Endodermal cell (in vitro differentiated cells): ENCODE measurements at regions not wholly inside any gene's neighbourhood (a gene's known extent, or its start where the extent isn't known, plus 50 kb on each side); places are given as distances from the start of the nearest gene placed in this dataset.

Experiments used
- DNase-seq: peaks from one replicate; pipeline ENCODE4 v3.0.0-alpha.2; 2017
- H3K27ac ChIP-seq: 2 replicates; pipeline ENCODE4 v1.5.1; 2013; ENCODE audit warnings: mild to moderate bottlenecking, low read depth, low read length, moderate library complexity
- H3K27me3 ChIP-seq: 2 replicates; pipeline ENCODE4 v1.6.1; 2013; ENCODE audit warnings: mild to moderate bottlenecking, low read length, moderate library complexity; ENCODE audit not compliant: insufficient read depth, control insufficient read depth, poor library complexity, severe bottlenecking
- H3K36me3 ChIP-seq: 2 replicates; pipeline ENCODE4 v1.7.0; 2013; ENCODE audit warnings: mild to moderate bottlenecking, low read length, moderate library complexity; ENCODE audit not compliant: control insufficient read depth, insufficient read depth
- H3K4me1 ChIP-seq: one replicate; pipeline ENCODE4 v1.7.0; 2013; ENCODE audit warnings: low read length; ENCODE audit not compliant: control insufficient read depth, insufficient read depth
- H3K4me3 ChIP-seq: 2 replicates; pipeline ENCODE4 v1.5.1; 2013; ENCODE audit warnings: mild to moderate bottlenecking, low read length, moderate library complexity
- H3K9ac ChIP-seq: 2 replicates; pipeline ENCODE4 v1.6.1; 2013; ENCODE audit warnings: mild to moderate bottlenecking, low read length, moderate library complexity; ENCODE audit not compliant: poor library complexity, severe bottlenecking; ENCODE audit errors: extremely low read depth
- H3K9me3 ChIP-seq: 2 replicates; pipeline ENCODE4 v1.6.1; 2013; ENCODE audit warnings: mild to moderate bottlenecking, low read length, moderate library complexity; ENCODE audit not compliant: control insufficient read depth
- H3K27ac Mint-ChIP-seq: 2 replicates; pipeline ENCODE4 v1.8.0; 2020; ENCODE audit warnings: mixed read lengths
- H3K27me3 Mint-ChIP-seq: 2 replicates; pipeline ENCODE4 v1.8.0; 2021; ENCODE audit warnings: mild to moderate bottlenecking, mixed read lengths; ENCODE audit not compliant: insufficient read depth
- H3K36me3 Mint-ChIP-seq: 2 replicates; pipeline ENCODE4 v1.8.0; 2020; ENCODE audit warnings: low read depth, mixed read lengths
- H3K4me1 Mint-ChIP-seq: 2 replicates; pipeline ENCODE4 v1.8.0; 2020; ENCODE audit warnings: mixed read lengths
- H3K4me3 Mint-ChIP-seq: 2 replicates; pipeline ENCODE4 v1.8.0; 2020; ENCODE audit warnings: mild to moderate bottlenecking, moderate library complexity, mixed read lengths
- H3K9me3 Mint-ChIP-seq: 2 replicates; pipeline ENCODE4 v1.8.0; 2020; ENCODE audit warnings: mild to moderate bottlenecking, mixed read lengths
- WGBS, 2 experiments: methylation state at CpG; one replicate each; pipeline versions ENCODE4 v1.1.5 to v1.1.7; 2013; ENCODE audit warnings: missing lambda C conversion rate in 2 of 2, mixed read lengths in 1 of 2; ENCODE audit not compliant: insufficient coverage in 1 of 2, insufficient read length in 1 of 2; 5-methylcytosine and 5-hydroxymethylcytosine counted together
- TF ChIP-seq, protein P1 (sequence below): fragments of 200-600 bp; sonication (generic); conservative IDR thresholded peaks from 2 replicates; pipeline ENCODE4 v1.5.0; 2021; ENCODE audit warnings: antibody characterized with exemption, mild to moderate bottlenecking

DNA sequence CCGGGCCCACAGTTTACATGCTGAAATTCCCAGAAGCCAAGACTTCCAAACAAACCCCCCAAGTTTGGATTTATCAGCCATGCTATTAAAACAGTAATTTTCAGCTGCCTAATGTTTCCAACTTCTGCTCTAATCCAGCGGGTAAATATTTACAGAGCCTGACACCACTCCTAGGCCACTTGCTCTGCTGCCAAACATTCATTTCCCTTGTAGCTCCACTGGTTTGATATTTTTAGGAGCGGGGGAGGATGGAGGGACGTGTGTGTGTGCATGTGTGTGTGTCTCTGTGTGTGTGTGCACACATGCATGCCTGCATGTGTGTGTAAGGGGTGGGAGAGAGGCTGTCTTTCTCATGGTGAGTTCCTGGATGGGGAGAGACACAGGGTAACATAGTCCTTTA is 115.7 kb upstream of the PJA1 start:
- no peak overlapping the region for H3K27ac Mint-ChIP-seq
- no peak overlapping the region for H3K9ac ChIP-seq
- DNase-seq = no peak
- 82% methylated on average over 4 of the region's 4 CpGs; no CpG with 5 or more reads in 1 of the 2 experiments for WGBS, 2 experiments
- peaks cover 73% of the 10 kb centered on the region for H3K9me3 Mint-ChIP-seq
- peaks cover 25% of the 10 kb centered on the region for H3K27me3 Mint-ChIP-seq
- H3K27me3 ChIP-seq = no peaks in the 10 kb centered on the region
- H3K36me3 ChIP-seq = no peaks in the 10 kb centered on the region
- H3K27ac ChIP-seq = no peak overlapping the region
- H3K4me1 ChIP-seq = peaks cover 5% of the 10 kb centered on the region
- peaks cover 35% of the 10 kb centered on the region for H3K4me1 Mint-ChIP-seq
- H3K4me3 ChIP-seq = no peak overlapping the region
- no peak overlapping the region for H3K4me3 Mint-ChIP-seq
- H3K9me3 ChIP-seq = no peaks in the 10 kb centered on the region
- no peaks in the 10 kb centered on the region for H3K36me3 Mint-ChIP-seq
- TF ChIP-seq, protein P1, sequence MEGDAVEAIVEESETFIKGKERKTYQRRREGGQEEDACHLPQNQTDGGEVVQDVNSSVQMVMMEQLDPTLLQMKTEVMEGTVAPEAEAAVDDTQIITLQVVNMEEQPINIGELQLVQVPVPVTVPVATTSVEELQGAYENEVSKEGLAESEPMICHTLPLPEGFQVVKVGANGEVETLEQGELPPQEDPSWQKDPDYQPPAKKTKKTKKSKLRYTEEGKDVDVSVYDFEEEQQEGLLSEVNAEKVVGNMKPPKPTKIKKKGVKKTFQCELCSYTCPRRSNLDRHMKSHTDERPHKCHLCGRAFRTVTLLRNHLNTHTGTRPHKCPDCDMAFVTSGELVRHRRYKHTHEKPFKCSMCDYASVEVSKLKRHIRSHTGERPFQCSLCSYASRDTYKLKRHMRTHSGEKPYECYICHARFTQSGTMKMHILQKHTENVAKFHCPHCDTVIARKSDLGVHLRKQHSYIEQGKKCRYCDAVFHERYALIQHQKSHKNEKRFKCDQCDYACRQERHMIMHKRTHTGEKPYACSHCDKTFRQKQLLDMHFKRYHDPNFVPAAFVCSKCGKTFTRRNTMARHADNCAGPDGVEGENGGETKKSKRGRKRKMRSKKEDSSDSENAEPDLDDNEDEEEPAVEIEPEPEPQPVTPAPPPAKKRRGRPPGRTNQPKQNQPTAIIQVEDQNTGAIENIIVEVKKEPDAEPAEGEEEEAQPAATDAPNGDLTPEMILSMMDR = no peak

DNA sequence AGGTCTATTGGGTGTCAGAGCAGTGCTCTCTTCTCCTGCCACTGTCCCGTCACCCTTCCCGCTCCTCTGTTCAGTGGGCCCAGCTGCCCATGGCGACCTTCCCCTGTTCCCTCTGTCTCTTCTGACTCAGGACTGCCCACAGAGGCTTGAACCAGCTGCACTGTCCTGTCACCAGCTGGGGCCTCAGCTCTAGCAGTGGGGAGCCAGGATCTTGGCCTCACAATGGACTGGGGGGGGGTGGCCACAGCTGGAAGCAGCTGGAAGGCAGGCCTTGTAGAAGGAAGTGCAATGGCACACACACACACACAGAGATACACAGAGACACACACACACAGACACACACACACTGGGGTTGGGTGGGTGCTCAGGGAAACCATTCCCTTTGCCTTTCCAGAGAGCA is 114.0 kb upstream of the PJA1 start:
- no peak overlapping the region for H3K4me3 Mint-ChIP-seq
- no peak overlapping the region for H3K27ac Mint-ChIP-seq
- peaks cover 35% of the 10 kb centered on the region for H3K4me1 Mint-ChIP-seq

DNA sequence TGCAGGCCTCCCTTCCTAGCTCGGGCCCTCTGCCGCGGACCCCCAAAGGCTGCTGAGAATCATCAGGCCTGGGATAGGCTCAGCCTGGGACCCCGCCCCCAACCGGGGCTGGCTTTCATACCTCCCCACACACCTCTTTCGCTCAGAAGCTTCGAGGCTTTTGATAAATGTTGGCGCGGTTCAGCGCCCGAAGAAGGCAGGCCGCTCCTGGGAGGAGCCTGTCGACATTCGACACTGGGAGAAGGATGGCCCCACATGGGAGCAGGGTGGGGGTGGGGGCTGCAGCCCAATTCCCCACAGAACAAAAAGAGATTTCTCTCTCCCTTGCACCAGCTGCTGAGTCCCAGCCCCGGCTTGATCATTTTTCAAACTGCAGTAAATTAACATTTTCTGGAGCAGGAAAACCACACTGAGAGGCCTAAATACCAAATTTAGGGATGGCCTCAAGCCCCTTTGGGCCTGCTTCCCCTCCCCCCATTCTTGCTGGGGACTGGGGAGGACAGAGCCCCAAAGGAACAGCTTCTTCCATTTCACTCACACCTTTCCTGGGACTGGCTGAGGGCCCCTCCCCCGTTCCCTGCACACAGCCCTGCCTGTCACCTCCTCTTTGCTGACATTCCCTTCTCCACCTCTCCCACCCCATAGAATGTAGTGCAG is 112.9 kb upstream of the PJA1 start:
- H3K27me3 Mint-ChIP-seq = peaks cover 29% of the 10 kb centered on the region
- H3K27ac Mint-ChIP-seq = peak overlapping the region; percentile 68
- 11% methylated on average over 13 of the region's 16 CpGs; no CpG with 5 or more reads in 1 of the 2 experiments for WGBS, 2 experiments
- no peak overlapping the region for H3K4me3 Mint-ChIP-seq
- no peaks in the 10 kb centered on the region for H3K36me3 Mint-ChIP-seq
- peaks cover 35% of the 10 kb centered on the region for H3K4me1 Mint-ChIP-seq
- no peaks in the 10 kb centered on the region for H3K9me3 ChIP-seq
- TF ChIP-seq, protein P1 = no peak
- no peaks in the 10 kb centered on the region for H3K27me3 ChIP-seq
- H3K4me1 ChIP-seq = peaks cover 5% of the 10 kb centered on the region
- peaks cover 71% of the 10 kb centered on the region for H3K9me3 Mint-ChIP-seq
- peak overlapping the region; percentile 80 for H3K27ac ChIP-seq
- no peak overlapping the region for H3K4me3 ChIP-seq
- peak; percentile 76 for DNase-seq
- no peaks in the 10 kb centered on the region for H3K36me3 ChIP-seq
- no peak overlapping the region for H3K9ac ChIP-seq

More for the DNA sequence above, 114.0 kb upstream of the PJA1 start:
- peaks cover 5% of the 10 kb centered on the region for H3K4me1 ChIP-seq
- TF ChIP-seq, protein P1 = no peak
- no peak overlapping the region for H3K9ac ChIP-seq
- no peaks in the 10 kb centered on the region for H3K36me3 ChIP-seq
- no peaks in the 10 kb centered on the region for H3K27me3 ChIP-seq
- no peak overlapping the region for H3K4me3 ChIP-seq
- no peak for DNase-seq
- H3K9me3 Mint-ChIP-seq = peaks cover 73% of the 10 kb centered on the region
- 93% methylated on average over 3 of the region's 3 CpGs; no CpG with 5 or more reads in 1 of the 2 experiments for WGBS, 2 experiments
- no peaks in the 10 kb centered on the region for H3K36me3 Mint-ChIP-seq
- H3K9me3 ChIP-seq = no peaks in the 10 kb centered on the region
- peaks cover 30% of the 10 kb centered on the region for H3K27me3 Mint-ChIP-seq
- H3K27ac ChIP-seq = no peak overlapping the region
